HG03135 (cell line): ENCODE measurements at regions not wholly inside any gene's neighbourhood (a gene's known extent, or its start where the extent isn't known, plus 50 kb on each side); places are given as distances from the start of the nearest gene placed in this dataset.

Source experiments
- ATAC-seq: cut with Tn5 transposase; IDR thresholded peaks from one replicate; pipeline ENCODE4 v1.9.1; 2021; ENCODE audit warnings: mild to moderate bottlenecking, moderate library complexity; ENCODE audit not compliant: unreplicated experiment

GRCh38 chr6:40973304-40973703 is 65.7 kb downstream of the UNC5CL start:
- no peak for ATAC-seq

DNA sequence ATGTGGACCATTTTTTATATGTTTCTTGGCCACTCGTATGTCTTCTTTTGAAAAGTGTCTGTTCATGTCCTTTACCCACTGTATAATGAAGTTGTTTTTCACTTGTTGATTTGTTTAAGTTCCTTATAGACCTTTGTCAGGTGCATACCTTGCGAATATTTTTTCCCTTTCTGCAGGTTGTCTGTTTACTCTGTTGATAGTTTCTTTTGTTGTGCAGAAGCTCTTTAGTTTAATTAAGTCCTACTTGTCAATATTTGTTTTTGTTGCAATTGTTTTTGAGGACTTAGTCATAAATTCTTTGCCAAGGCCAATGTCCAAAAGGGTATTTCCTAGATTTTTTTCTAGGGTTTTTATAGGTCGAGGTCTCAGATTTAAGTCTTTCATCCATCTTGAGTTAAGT is 66.2 kb downstream of the UNC5CL start:
- no peak for ATAC-seq

- no peak for ATAC-seq
These were observed 66.8 kb downstream of the UNC5CL start for GRCh38 chr6:40972190-40972589.

DNA sequence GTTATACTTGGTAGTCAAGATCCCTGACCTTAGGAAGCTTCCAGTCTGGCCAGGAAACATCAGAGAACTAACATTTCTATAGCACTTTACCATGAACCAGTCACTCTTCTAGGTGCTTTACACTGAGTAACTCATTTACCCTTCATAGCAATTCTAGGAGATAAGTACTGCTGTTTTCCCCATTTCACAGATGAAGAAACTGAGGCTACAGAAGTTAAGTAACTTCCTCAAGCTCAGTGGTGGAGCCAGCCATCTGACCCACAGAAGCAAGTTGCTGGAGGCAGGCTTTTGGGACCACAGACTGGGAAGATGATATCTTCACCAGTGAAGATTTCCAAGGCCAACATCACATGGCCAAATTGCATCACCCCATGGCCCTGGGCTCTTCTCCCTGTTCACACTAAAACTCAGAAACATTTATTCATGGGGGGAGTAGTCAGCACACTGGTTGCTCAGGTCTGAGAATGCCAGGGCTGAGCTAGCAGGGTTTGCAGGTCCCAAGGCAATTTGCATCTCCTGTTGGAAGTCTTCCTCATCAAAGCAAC is 70.3 kb downstream of the UNC5CL start:
- no peak for ATAC-seq

- ATAC-seq, result no peak
These were observed 72.2 kb downstream of the UNC5CL start for GRCh38 chr6:40966860-40967259.

DNA sequence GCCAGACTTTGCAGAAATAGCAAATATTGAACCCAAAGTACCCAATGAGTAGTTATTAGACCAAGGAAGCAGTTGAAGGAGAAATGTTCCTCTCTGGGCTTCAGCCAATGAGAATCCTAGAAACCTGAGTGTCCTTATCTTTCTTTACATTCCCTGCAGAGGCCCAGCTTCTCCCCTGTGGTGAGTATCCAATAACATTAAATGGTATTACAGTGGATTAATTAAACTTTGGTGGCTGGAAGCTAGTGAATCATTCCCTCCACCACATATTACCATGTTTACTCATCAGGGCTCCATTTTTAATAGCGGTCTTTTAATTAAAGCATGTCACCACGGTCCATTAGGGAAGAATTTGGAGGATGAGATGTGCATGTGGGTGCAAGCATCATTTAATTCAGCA is 74.0 kb downstream of the UNC5CL start:
- ATAC-seq, result no peak

DNA sequence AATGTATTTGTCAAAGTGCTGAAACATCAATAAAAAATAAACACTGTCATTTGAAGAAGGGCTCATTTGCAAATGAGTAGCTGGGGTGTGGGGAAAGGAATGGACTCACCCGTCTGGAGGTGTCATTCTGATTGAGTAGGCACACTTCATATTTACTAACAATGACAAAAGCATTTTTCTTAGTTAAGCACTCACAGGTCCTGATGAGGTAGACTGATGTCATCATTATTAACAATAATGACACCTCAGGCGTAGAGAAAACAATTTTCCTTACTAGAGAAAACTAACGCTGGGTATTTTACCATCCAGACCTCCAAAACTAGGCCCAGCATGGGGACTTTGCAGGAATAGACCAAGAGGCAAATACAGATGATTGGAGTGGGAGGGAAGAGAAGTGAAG is 76.0 kb downstream of the UNC5CL start:
- ATAC-seq, result no peak

DNA sequence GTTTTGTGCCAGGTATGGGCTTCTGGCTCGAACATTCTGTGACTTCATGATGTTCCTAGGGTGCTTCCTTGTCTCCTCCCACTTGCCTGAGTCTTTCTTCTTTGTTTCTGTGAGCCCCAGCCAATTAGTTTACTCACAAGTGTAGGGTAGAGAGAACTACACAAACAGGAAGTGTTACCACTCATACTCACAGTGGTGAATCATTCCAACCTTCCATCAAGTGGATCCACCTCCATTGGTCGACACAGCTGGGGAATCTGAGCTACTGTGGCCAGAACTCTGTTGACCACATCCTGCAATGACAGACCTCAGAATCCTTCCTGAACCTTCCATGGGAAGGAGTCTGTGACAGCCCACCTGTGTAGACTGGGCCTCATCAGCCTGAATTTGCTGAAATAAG is 76.8 kb downstream of the UNC5CL start:
- no peak for ATAC-seq

- no peak for ATAC-seq
These were observed 77.2 kb downstream of the UNC5CL start for GRCh38 chr6:40961831-40962230.

GRCh38 chr6:40960742-40961430 is 78.1 kb downstream of the UNC5CL start:
- no peak for ATAC-seq

GRCh38 chr6:40959781-40960327 is 79.2 kb downstream of the UNC5CL start:
- ATAC-seq, result no peak

GRCh38 chr6:40958738-40959137 is 80.3 kb downstream of the UNC5CL start:
- ATAC-seq, result no peak

DNA sequence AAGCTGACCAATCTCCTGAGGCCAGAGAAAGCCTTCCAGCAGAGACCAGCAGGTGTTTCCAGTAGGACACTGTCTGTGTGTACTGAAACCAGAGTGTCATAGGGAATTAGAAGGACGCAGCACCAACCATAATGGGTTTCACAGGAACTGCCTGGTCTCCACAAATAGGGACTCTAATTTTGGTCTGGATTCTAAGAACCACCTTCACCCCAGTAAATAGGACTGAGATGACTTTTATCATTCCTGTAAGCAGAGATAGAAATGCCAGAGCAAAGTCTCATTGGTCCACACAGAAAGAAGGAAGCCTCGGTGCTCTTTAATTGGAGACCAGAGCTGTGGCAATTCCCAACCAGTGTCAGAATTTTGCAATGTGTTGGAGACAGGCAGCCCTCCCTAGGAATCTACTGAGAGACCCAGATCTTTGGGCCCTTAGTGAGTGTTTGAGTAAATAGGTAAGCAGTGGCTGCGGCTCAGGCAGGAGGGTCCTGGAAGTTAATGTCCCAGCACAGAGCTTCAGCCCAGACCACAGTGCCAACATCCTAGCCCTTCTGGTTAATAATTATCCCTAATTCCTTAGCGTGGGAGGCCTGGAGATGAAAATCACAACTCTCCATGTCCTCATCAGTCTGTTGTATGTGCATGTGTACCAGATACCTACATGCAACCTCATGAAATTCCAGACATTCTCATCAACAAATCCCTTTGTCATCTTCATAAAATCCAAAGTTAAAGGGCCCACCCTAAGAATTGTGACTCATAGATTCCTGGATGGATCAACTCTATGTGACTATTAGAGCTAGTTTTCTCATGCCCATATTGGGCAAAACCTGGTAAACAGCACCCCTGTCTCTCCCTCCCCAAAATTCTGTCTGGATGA is 81.2 kb downstream of the UNC5CL start:
- ATAC-seq, result no peak

GRCh38 chr6:40956936-40957335 is 82.1 kb downstream of the UNC5CL start:
- ATAC-seq, result no peak

GRCh38 chr6:40955178-40955545 is 83.9 kb downstream of the UNC5CL start:
- no peak for ATAC-seq

DNA sequence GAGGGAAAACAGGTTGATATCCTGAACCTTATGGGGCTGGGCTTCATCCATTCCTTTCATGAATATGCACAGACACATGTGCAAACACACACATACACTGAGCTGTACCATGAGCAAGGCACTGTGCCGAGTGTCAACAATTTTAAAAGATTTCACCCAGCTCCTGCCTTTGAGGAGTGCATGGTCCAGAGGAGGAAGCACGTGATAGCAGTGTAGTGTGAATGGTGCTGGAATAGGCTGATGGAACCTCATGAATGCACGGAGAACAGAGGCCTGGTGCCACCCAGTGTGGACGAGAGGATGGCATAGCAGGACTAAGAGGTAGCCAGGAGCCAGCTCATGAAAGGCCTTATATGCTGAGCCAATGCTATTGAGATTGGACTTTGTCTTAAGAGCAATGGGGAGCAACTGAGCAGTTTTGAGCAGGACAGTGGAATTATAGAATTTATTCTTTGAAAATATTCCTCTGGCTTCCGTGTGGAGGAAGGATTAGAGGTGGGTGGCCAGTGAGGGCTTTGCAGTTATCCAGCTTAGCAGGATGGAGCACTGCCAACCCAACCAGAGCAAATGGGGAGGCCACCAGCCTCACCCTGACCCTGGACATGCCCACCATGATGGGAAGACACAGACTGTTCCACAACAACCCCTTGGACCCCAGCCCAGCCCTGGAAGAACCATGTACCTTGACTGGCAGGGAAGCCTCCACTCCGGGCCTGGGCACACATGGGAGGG is 84.4 kb downstream of the UNC5CL start:
- ATAC-seq, result no peak

DNA sequence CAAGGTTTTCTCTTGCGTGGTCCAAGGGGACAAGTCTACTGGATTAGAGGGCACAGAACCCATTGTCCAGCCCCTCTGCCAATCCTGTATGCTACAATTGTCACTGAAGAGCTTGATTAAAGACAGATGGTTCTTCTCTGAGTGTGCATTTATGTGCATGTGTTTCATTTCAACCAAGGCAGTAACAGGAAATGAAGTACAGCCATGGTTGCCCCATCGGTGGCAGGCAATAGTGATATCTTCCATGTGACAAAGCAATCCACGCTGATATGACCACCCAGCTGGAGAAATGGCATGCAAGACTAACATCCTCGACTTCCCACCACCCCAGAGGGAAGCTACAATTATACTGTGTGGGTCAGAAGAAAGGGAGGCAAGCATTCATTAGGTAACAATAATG is 85.5 kb downstream of the UNC5CL start:
- no peak for ATAC-seq

DNA sequence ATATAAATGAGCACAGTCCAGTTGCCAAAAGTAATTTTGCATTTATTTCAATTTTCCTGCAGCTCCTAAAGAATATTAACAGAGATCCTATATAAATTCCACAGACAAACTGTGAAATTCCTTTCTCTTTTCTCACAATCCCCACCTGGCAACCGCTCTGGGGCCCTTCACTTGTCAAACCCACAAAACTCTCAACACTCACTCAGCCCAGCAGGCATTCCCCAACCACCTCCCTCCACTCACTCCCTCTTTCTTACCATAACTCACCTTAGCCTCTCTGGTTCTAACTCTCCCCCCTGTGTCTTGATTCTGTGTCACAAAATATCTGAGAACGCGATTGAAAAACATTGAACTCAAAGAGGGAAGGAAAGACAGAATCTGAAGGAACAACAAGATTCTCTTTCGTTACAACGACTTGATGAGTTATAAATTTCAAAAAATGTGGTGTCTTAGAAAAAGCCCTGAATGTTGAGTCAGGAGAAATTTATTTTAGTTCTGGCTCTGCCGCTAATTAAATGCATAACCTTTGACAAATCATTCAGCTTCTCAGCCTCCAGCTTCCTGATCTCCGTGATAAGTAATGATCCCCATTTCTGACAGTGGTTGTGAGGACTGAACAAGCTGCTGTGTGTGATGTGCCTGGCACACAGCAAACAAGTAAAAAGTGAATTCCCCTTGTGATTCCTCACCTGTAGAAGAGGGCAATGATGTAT is 87.9 kb downstream of the UNC5CL start:
- ATAC-seq, result no peak

- ATAC-seq, result no peak
These were observed 90.5 kb downstream of the UNC5CL start for GRCh38 chr6:40948570-40948969.

- ATAC-seq, result no peak
These were observed 91.0 kb downstream of the UNC5CL start for GRCh38 chr6:40947876-40948526.
